Right lobe of liver (tissue), 6 donors: ENCODE measurements at regions not wholly inside any gene's neighbourhood (a gene's known extent, or its start where the extent isn't known, plus 50 kb on each side); places are given as distances from the start of the nearest gene placed in this dataset.
"Not testable (repeated sequence)": the region's sequence is repeated elsewhere in the genome, so short reads cannot be mapped to it uniquely, and the experiment has no call there.

ENCODE experiments used
- ATAC-seq, 4 donors: fragments of 200-7000 bp; cut with Tn5 transposase; one replicate each; pipeline ENCODE4 v1.9.1; 2020; ENCODE audit warnings: mild to moderate bottlenecking in 4 of 4, moderate library complexity in 4 of 4
- DNase-seq, 3 donors: peaks; one replicate each; pipeline ENCODE4 v3.0.0-alpha.2; 2020
- H3K27ac ChIP-seq, 3 donors: fragments of 200-600 bp; one replicate each; pipeline ENCODE4 v1.8.0; 2022
- H3K27me3 ChIP-seq, 2 donors: fragments of 200-600 bp; one replicate each; pipeline ENCODE4 v1.8.0; 2022
- H3K36me3 ChIP-seq, 4 donors: fragments of 200-600 bp; sonication (generic) in 1 of 4; one replicate each; pipeline versions ENCODE4 v1.5.1 to v1.8.0; 2017 to 2022; ENCODE audit warnings: control low read depth in 1 of 4
- H3K4me1 ChIP-seq, 4 donors: fragments of 200-600 bp; sonication (generic) in 1 of 4; one replicate each; pipeline versions ENCODE4 v1.5.1 to v1.8.0; 2017 to 2022; ENCODE audit warnings: control low read depth in 1 of 4
- H3K4me3 ChIP-seq, 3 donors: fragments of 200-600 bp; one replicate each; pipeline ENCODE4 v1.8.0; 2022
- H3K9me3 ChIP-seq, 4 donors: fragments of 200-600 bp; sonication (generic) in 1 of 4; one replicate each; pipeline versions ENCODE4 v1.5.1 to v1.8.0; 2017 to 2022; ENCODE audit warnings: control low read depth in 1 of 4
- CTCF ChIP-seq, 4 donors: fragments of 200-600 bp in 3 of 4; fragments of 450-650 bp in 1 of 4; IDR thresholded peaks; one replicate each; pipeline versions ENCODE4 v1.5.1 to v1.8.0; 2016 to 2022; ENCODE audit warnings: antibody characterized with exemption in 4 of 4, mild to moderate bottlenecking in 2 of 4
- POLR2A ChIP-seq: fragments of 450-650 bp; IDR thresholded peaks from one replicate; pipeline ENCODE4 v1.6.1; 2017; ENCODE audit warnings: antibody characterized with exemption, mild to moderate bottlenecking
- WGBS: methylation state at CpG from one replicate; pipeline ENCODE4 v1.1.6; 2018; ENCODE audit warnings: low coverage, low lambda C conversion rate; ENCODE audit not compliant: insufficient coverage; ENCODE audit errors: missing lambda C conversion rate; 5-methylcytosine and 5-hydroxymethylcytosine counted together
- intact Hi-C, 2 donors: fragments of 100-400 bp; cut with DNase I; formaldehyde crosslinking; loops; one replicate each; pipeline versions ENCODE4 v1.11.2 to v1.14.1; 2022
- donor health status: DM: no; HTN: yes; CAD: no.
- donor health status: DM: no; HTN: no; CAD: no.
- donor health status: DM: no; HTN: no; CAD: no.
- donor health status: DM: no; HTN: yes; CAD: no.
- donor health status: DM: no; HTN: yes; CAD: no.

- Histone ChIP-seq H3K27ac (no peak overlapping the region), H3K9me3 (no peaks in the 10 kb centered on the region), H3K4me1 (no peaks in the 10 kb centered on the region), H3K36me3 (no peaks in the 10 kb centered on the region), H3K27me3 (no peaks in the 10 kb centered on the region), H3K4me3 (no peak overlapping the region)
- no peak for ATAC-seq
- no peak for DNase-seq
- TF ChIP-seq CTCF (IDR thresholded peaks at IDR 0.05) (no peak), POLR2A (no peak)
- intact Hi-C loops: no loop called here
Measured at GRCh38 chr2:107136733-107137132, 250.8 kb upstream of the ST6GAL2 start.

GRCh38 chr2:107137706-107138105 lies 251.7 kb upstream of the ST6GAL2 start:
- Histone ChIP-seq H3K27ac (no peak overlapping the region), H3K27me3 (no peaks in the 10 kb centered on the region), H3K36me3 (no peaks in the 10 kb centered on the region), H3K4me1 (no peaks in the 10 kb centered on the region), H3K9me3 (no peaks in the 10 kb centered on the region), H3K4me3 (no peak overlapping the region)
- ATAC-seq: no peak
- WGBS: 56% methylated on average over 2 of the region's 2 CpGs
- intact Hi-C loops: no loop called here
- no peak for TF ChIP-seq CTCF (IDR thresholded peaks at IDR 0.05)
- no peak for DNase-seq

GRCh38 chr2:107146181-107146580 lies 260.2 kb upstream of the ST6GAL2 start:
- intact Hi-C loops: no loop called here
- 68% methylated on average over 2 of the region's 2 CpGs for WGBS

GRCh38 chr2:107146645-107147044 lies 260.7 kb upstream of the ST6GAL2 start:
- H3K4me3 ChIP-seq, H3K27me3 ChIP-seq, DNase-seq, H3K9me3 ChIP-seq, H3K36me3 ChIP-seq, ATAC-seq, H3K27ac ChIP-seq, H3K4me1 ChIP-seq, intact Hi-C loops: not testable (repeated sequence)
- WGBS: 62% methylated on average over 5 of the region's 5 CpGs

More at GRCh38 chr2:107146181-107146580, 260.2 kb upstream of the ST6GAL2 start:
- H3K4me3 ChIP-seq: no peak overlapping the region
- no peaks in the 10 kb centered on the region for H3K9me3 ChIP-seq
- no peaks in the 10 kb centered on the region for H3K36me3 ChIP-seq
- no peak overlapping the region for H3K27ac ChIP-seq
- DNase-seq (no peak), ATAC-seq (no peak)
- H3K4me1 ChIP-seq: no peaks in the 10 kb centered on the region
- H3K27me3 ChIP-seq: no peaks in the 10 kb centered on the region
- no peak for TF ChIP-seq CTCF (IDR thresholded peaks at IDR 0.05)
- TF ChIP-seq POLR2A: no peak

- DNase-seq: no peak
- H3K4me1 ChIP-seq: no peaks in the 10 kb centered on the region
- TF ChIP-seq CTCF (IDR thresholded peaks at IDR 0.05) (no peak), POLR2A (no peak)
- H3K27me3 ChIP-seq: no peaks in the 10 kb centered on the region
- H3K27ac ChIP-seq: no peak overlapping the region
- no peak for ATAC-seq
- no peak overlapping the region for H3K4me3 ChIP-seq
- intact Hi-C loops: no loop called here
- WGBS: 69% methylated on average over 3 of the region's 3 CpGs
- H3K9me3 ChIP-seq: no peaks in the 10 kb centered on the region
- H3K36me3 ChIP-seq: no peaks in the 10 kb centered on the region
Measured at GRCh38 chr2:107148055-107148454, 262.1 kb upstream of the ST6GAL2 start.
